ENCODE measurements at regions not wholly inside any gene's neighbourhood (a gene's known extent, or its start where the extent isn't known, plus 50 kb on each side); places are given as distances from the start of the nearest gene placed in this dataset.

GRCh38 chr20:60316476-60317158 lies 358.4 kb downstream of the CDH26 start:
- no peak for DNase-seq (ENCODE audit: low read depth in 2 of 2)

DNA sequence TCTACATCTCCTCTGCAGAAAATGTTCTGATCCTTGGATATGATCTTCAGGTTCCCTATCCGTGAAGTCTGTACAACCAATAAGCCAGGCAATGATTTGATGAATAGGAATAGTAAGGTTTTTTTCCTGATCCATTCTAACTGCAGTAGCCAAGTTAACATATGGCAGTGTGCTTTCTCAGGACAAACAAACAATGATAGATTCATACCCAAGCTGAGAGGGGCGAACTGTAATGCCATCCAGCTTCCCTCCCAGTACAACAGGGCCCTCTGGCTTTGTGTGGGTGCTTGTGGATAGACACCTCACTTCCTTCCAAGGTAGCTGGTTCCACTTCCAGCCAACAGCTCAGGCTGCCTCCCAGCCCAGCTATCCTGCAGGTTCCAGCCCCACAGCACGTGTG lies 359.2 kb downstream of the CDH26 start:
- DNase-seq (ENCODE audit: low read depth in 2 of 2), result no peak

DNA sequence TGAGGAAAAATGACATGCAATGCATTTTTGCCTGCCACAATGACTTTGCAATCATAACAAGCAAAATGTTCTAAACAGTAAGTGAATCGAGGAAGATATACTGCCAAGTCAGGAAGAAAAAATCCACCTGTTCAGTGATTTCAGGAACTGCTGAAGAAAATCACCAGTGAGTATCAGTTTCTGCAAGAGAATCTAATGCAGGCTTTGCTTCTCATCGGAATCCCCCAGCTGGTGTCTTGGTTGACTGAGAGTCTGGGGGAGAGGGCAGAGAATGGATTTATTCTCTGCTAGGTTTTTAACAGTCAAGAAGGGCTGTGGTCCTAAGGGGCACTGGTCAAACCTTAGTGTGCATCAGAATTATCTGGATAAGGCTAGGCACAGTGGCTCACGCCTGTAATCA lies 363.4 kb downstream of the CDH26 start:
- DNase-seq (ENCODE audit: low read depth in 2 of 2), result no peak

- DNase-seq (ENCODE audit: low read depth in 2 of 2), result no peak
Observed at GRCh38 chr20:60326821-60327220, 368.6 kb downstream of the CDH26 start.

- no peak for DNase-seq (ENCODE audit: low read depth in 2 of 2)
Observed at GRCh38 chr20:60327971-60328660, 369.9 kb downstream of the CDH26 start.

DNA sequence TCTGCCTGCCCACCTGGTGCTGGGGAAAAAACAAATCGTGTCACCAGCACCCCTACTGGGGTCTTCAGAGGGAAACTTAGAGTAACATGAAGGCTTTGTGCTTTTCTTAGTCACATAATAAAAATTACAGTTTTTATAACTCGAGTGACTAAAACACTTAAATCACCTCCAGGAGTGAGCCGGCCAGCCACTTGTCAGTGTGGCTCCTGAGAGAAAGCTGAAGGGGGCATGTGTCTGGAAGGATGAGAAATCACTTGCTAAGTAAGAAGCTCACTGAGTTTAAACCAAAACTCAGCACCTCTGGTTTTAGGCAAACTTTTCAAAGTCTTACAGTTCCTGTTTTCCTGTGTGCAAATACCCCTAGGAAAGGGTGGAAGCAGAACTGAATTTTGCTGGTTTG lies 372.2 kb downstream of the CDH26 start:
- no peak for DNase-seq (ENCODE audit: low read depth in 2 of 2)

DNA sequence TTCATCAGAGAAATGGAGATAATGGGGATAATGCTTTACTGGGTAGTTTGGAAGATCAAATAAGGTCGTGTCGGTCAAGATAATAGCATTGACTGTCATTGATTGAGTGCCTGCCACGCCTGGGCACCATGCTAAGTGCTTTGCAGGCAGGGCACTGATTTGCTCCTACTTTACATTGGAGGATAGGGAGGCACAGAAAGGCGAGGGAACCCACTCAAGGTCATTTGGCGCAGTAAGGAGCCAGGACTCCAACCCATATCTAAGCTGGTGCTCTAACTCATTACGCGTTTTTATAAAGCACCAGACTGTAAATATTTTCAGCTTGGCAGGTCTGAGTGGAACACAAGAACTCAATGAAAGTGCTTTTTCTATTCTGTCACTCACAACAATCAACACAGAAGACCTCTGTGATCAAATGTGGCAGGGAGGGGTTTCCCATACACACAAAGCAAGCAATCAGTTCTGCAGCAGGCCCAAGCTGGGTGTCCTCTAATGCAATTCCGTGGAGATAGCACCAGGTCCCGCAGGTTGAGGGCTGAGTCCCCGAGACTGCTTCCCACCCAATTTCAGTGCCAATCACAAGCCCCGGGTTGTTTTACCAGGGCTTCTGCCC lies 373.6 kb downstream of the CDH26 start:
- no peak for DNase-seq (ENCODE audit: low read depth in 2 of 2)

- DNase-seq (ENCODE audit: low read depth in 2 of 2), result no peak
Observed at GRCh38 chr20:60332523-60332922, 374.3 kb downstream of the CDH26 start.

GRCh38 chr20:60334911-60335310 lies 376.7 kb downstream of the CDH26 start:
- no peak for DNase-seq (ENCODE audit: low read depth in 2 of 2)

DNA sequence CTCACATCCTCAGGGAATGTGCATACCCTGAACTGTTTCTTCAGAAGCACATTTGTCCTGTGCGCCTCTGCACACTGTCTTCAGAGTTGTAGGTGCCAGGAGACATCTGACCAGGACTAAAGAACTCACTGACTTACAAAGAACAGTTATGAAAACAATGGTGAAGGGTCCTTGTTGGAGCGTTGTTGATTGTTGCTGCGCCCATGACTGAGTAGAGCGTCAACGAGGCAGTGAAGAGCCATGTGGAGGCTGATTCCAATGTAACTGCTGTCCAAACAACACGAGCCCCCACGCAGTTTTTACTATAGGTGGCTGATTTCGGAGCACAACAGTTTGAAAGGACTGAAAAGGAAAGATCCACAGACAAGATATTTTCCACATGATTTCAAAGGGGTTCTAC lies 380.3 kb downstream of the CDH26 start:
- no peak for DNase-seq (ENCODE audit: low read depth in 2 of 2)

GRCh38 chr20:60339738-60340137 lies 381.5 kb downstream of the CDH26 start:
- DNase-seq (ENCODE audit: low read depth in 2 of 2), result no peak

DNA sequence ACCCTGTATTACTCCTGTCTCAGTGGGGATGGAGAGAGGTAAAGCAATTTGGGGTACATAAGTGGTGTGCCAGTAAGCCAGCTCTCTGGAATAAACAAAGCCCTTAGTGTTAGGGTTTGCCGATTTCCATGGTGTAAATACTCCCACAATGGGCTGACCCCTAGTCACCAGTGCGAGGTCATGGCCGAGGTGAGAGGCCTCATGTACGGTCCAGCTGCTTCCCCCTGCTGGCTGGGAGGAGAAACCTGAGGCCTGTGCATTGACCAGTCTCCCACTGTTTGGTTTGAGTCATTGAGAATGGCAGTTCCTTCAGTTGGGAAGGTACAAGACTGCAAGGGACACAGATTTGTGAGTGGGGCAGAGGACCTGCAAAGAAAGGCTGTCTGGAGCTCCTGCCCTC lies 382.0 kb downstream of the CDH26 start:
- DNase-seq (ENCODE audit: low read depth in 2 of 2), result no peak

DNA sequence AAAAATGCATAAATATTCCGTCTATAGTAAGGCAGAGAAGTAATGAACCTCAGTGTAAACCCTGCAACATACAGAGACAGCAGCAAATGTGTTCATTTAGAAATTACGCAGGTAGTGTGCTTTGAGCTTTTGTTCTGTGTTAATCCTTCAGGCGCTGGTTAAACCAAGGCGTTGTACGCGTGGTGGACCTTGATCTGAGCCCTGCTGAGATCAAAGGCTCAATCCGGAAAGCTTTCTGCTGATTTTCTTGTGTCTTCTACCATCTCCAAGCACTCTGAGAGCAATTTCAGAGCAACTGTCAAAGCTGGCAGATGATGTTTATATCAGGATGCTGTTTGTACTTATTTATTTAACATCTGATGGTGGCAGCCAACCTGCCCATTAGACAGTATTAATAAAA lies 382.8 kb downstream of the CDH26 start:
- DNase-seq (ENCODE audit: low read depth in 2 of 2), result no peak

- no peak for DNase-seq (ENCODE audit: low read depth in 2 of 2)
Observed at GRCh38 chr20:60345106-60345505, 386.9 kb downstream of the CDH26 start.

DNA sequence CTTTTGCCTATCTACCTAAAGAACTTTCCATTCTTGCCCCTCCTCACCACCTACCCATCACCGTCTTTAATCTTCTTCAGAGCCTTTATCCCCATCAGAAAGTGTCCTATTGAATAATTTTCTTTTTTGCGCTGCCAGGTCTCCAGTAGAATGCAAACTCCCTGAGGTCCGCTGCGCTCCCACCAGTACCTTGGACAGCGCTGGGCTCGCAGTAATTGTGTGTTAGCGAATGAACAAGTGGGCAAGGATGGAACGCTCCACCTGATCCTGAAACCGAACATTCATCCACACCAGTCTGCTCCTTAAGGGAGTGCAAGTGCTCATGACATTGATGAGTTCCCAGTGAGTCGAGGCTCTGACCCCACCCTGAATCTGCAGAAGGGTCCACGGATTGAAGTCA lies 391.2 kb downstream of the CDH26 start:
- no peak for DNase-seq (ENCODE audit: low read depth in 2 of 2)

- no peak for DNase-seq (ENCODE audit: low read depth in 2 of 2)
Observed at GRCh38 chr20:60352017-60352416, 393.8 kb downstream of the CDH26 start.

- no peak for DNase-seq (ENCODE audit: low read depth in 2 of 2)
Observed at GRCh38 chr20:60352596-60352995, 394.4 kb downstream of the CDH26 start.

DNA sequence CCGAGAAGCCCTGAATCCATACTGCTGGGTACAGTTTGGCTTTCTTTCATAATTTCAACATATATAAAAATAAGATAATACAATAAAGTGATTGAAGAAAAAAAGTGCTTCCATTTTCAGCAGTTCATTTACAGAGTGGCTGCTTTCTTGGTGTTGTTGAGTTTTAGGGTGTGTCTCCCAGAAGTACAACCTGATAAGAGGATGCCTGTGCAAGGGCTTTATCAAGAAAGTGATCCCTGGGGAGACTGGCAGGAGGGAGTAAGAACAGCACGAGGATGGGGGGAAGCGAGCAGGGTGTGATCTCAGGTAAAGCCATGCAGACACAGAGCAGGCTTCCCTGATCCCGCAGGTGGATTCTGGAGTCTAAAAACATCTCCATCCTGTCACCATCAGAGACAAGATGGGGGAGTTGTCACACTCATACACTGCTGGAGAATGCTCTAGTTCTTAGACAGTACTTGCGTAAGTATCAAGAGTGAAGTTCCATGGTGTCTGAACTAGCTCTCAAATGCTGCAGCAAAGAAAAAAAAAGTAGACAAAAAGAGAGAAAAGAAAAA lies 395.9 kb downstream of the CDH26 start:
- DNase-seq (ENCODE audit: low read depth in 2 of 2), result no peak

- no peak for DNase-seq (ENCODE audit: low read depth in 2 of 2)
Observed at GRCh38 chr20:60358101-60358500, 399.9 kb downstream of the CDH26 start.

DNA sequence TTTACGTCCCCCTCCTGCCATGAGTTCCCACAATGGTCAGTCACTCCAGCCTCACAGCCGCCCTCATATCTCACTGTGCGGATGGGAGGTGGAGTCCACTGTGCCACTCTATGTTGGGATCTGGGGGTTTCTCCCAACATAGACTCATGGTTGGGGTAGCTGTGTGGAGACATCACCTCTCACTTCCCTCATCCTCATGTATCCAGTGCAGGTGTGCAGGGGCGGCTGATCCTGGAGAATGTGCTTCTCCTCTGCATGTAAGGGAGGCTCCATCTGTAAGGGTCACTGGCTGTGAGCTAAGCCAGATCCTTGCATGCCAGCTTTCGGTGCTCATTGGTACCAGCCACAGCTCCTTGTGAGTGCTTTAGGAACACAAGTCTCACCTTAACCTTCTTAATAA lies 400.8 kb downstream of the CDH26 start:
- DNase-seq (ENCODE audit: low read depth in 2 of 2), result no peak

DNA sequence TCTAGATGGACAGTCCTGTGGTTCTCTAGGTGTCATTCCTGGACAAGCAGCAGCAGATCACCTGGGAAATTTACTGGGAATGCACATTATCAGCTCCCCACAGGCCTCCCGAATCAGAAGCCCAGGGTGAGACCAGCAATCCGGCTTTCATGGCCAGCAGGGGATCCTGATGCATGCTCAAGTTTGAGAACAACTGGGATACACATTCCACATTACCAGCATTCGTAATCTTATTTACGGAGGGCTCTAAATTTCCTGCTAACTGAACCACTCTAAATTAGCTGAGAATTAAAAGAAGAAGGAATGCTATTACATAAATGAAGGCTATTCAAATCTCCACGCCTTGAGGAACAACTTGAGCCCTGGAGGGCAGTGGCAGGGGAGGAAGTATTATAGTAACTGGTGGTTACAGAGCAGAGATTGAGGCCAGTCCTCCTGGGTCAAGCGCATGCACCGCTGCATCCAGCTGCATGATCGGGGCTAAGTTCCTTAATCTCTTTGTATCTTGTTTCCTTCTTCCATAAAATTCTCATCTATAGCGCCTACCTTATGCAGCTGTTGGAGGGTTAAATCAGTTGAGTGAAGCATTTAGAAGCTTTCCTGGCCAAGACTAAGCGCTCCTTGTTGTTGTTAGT lies 403.7 kb downstream of the CDH26 start:
- DNase-seq (ENCODE audit: low read depth in 2 of 2), result no peak

DNA sequence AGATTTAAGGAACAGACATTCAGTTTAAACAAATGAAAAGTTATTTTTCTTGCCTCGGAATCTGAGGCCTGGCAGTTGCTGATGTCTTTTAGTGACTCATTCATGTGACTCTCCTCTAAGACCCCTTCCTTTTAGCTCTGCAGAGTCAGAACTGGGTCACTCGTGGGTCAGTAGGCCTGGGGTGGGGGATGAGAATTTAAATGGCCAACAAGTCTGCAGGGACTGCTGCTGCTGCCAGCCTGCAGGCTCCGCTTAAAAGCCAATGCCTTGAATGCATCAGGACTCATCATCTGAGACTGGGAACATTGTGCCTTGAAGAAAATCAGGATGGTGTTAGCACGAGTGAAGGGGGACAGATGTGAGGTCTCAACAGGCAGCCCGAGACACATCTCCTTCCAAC lies 404.3 kb downstream of the CDH26 start:
- DNase-seq (ENCODE audit: low read depth in 2 of 2), result no peak

GRCh38 chr20:60363698-60364097 lies 405.5 kb downstream of the CDH26 start:
- no peak for DNase-seq (ENCODE audit: low read depth in 2 of 2)
